ENCODE measurements at regions not wholly inside any gene's neighbourhood (a gene's known extent, or its start where the extent isn't known, plus 50 kb on each side); places are given as distances from the start of the nearest gene placed in this dataset.

- TF ChIP-seq, protein P1, sequence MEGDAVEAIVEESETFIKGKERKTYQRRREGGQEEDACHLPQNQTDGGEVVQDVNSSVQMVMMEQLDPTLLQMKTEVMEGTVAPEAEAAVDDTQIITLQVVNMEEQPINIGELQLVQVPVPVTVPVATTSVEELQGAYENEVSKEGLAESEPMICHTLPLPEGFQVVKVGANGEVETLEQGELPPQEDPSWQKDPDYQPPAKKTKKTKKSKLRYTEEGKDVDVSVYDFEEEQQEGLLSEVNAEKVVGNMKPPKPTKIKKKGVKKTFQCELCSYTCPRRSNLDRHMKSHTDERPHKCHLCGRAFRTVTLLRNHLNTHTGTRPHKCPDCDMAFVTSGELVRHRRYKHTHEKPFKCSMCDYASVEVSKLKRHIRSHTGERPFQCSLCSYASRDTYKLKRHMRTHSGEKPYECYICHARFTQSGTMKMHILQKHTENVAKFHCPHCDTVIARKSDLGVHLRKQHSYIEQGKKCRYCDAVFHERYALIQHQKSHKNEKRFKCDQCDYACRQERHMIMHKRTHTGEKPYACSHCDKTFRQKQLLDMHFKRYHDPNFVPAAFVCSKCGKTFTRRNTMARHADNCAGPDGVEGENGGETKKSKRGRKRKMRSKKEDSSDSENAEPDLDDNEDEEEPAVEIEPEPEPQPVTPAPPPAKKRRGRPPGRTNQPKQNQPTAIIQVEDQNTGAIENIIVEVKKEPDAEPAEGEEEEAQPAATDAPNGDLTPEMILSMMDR (IDR thresholded peaks at IDR 0.05): no peak
- no peak for TF ChIP-seq EZH2phosphoT487 (IDR thresholded peaks at IDR 0.05; ENCODE audit: borderline replicate concordance, low read depth)
Measured at GRCh38 chr18:1090758-1091157, 186.1 kb downstream of the ADCYAP1 start.

All from SK-N-SH (cell line).